Right lobe of liver (tissue), 4 donors: ENCODE measurements at regions not wholly inside any gene's neighbourhood (a gene's known extent, or its start where the extent isn't known, plus 50 kb on each side); places are given as distances from the start of the nearest gene placed in this dataset.

Experiments used
- CTCF ChIP-seq, 4 donors: fragments of 200-600 bp in 3 of 4; fragments of 450-650 bp in 1 of 4; IDR thresholded peaks; one replicate each; pipeline versions ENCODE4 v1.5.1 to v1.8.0; 2016 to 2022; ENCODE audit warnings: antibody characterized with exemption in 4 of 4, mild to moderate bottlenecking in 2 of 4
- POLR2A ChIP-seq: fragments of 450-650 bp; IDR thresholded peaks from one replicate; pipeline ENCODE4 v1.6.1; 2017; ENCODE audit warnings: antibody characterized with exemption, mild to moderate bottlenecking
- donor health status: DM: no; HTN: no; CAD: no.
- donor health status: DM: no; HTN: no; CAD: no.
- donor health status: DM: no; HTN: yes; CAD: no.

- TF ChIP-seq CTCF (IDR thresholded peaks at IDR 0.05) (no peak), POLR2A (no peak)
These were observed 272.0 kb downstream of the DTHD1 start for GRCh38 chr4:36553453-36553852.
